ENCODE measurements at regions not wholly inside any gene's neighbourhood (a gene's known extent, or its start where the extent isn't known, plus 50 kb on each side); places are given as distances from the start of the nearest gene placed in this dataset.

GRCh38 chr1:232355162-232356006 is 274.5 kb downstream of the SIPA1L2 start:
- H3K4me3 Mint-ChIP-seq: no peak overlapping the region
- Histone ChIP-seq H3K36me3 (ENCODE audit: control insufficient read depth, insufficient read depth, low read length) (no peaks in the 10 kb centered on the region), H3K9me3 (ENCODE audit: control insufficient read depth, low read length) (peaks cover 4% of the 10 kb centered on the region), H3K9ac (ENCODE audit: extremely low read depth, low read length, poor library complexity, severe bottlenecking) (no peak overlapping the region), H3K4me3 (ENCODE audit: low read length) (no peak overlapping the region), H3K27ac (ENCODE audit: low read depth, low read length) (no peak overlapping the region), H3K27me3 (ENCODE audit: control insufficient read depth, insufficient read depth, low read length, poor library complexity, severe bottlenecking) (peaks cover 22% of the 10 kb centered on the region), H3K4me1 (ENCODE audit: control insufficient read depth, insufficient read depth, low read length) (peaks cover 9% of the 10 kb centered on the region)
- WGBS, 2 experiments (ENCODE audit: insufficient coverage in 1 of 2, insufficient read length in 1 of 2): 90 to 93% methylated on average over 6 to 7 of the region's 7 CpGs
- no peak overlapping the region for H3K27ac Mint-ChIP-seq
- no peak for DNase-seq
- TF ChIP-seq CTCF (conservative IDR thresholded peaks at IDR 0.05): no peak
- H3K36me3 Mint-ChIP-seq (ENCODE audit: low read depth): no peaks in the 10 kb centered on the region
- no peaks in the 10 kb centered on the region for H3K9me3 Mint-ChIP-seq
- peaks cover 20% of the 10 kb centered on the region for H3K4me1 Mint-ChIP-seq
- peaks cover 15% of the 10 kb centered on the region for H3K27me3 Mint-ChIP-seq (ENCODE audit: insufficient read depth)

GRCh38 chr1:232353001-232353400 is 276.9 kb downstream of the SIPA1L2 start:
- H3K27me3 Mint-ChIP-seq (ENCODE audit: insufficient read depth): peaks cover 29% of the 10 kb centered on the region
- H3K4me3 ChIP-seq (ENCODE audit: low read length): no peak overlapping the region
- H3K9me3 Mint-ChIP-seq: no peaks in the 10 kb centered on the region
- no peak overlapping the region for H3K27ac ChIP-seq (ENCODE audit: low read depth, low read length)
- no peak overlapping the region for H3K9ac ChIP-seq (ENCODE audit: extremely low read depth, low read length, poor library complexity, severe bottlenecking)
- DNase-seq: no peak
- 81 to 90% methylated on average over 3 to 4 of the region's 4 CpGs for WGBS, 2 experiments (ENCODE audit: insufficient coverage in 1 of 2, insufficient read length in 1 of 2)
- H3K36me3 Mint-ChIP-seq (ENCODE audit: low read depth): no peaks in the 10 kb centered on the region
- no peaks in the 10 kb centered on the region for H3K36me3 ChIP-seq (ENCODE audit: control insufficient read depth, insufficient read depth, low read length)
- no peak overlapping the region for H3K27ac Mint-ChIP-seq
- peaks cover 9% of the 10 kb centered on the region for H3K4me1 ChIP-seq (ENCODE audit: control insufficient read depth, insufficient read depth, low read length)
- no peaks in the 10 kb centered on the region for H3K9me3 ChIP-seq (ENCODE audit: control insufficient read depth, low read length)
- no peak overlapping the region for H3K4me3 Mint-ChIP-seq
- TF ChIP-seq CTCF (conservative IDR thresholded peaks at IDR 0.05): no peak
- peaks cover 22% of the 10 kb centered on the region for H3K27me3 ChIP-seq (ENCODE audit: control insufficient read depth, insufficient read depth, low read length, poor library complexity, severe bottlenecking)
- H3K4me1 Mint-ChIP-seq: peaks cover 20% of the 10 kb centered on the region

DNA sequence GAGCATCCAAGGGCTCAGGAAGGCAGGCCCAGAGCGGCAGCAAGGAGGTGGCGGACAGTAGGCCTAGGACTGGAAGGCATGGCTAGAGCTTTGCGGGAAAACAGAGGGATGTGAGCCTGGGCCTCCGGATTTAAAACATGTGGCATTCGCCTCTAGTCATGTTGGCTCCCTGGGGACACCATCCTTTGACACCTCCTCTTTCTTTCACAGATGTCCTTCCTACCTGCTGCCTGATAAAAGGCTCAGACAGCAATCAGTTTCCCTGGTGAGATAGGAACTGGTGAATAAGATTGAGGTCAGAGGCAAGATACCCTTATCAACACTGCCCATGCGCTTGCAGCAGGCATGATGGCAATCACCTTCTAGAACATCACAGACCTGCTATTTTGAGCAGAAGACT is 277.6 kb downstream of the SIPA1L2 start:
- no peak for TF ChIP-seq CTCF (conservative IDR thresholded peaks at IDR 0.05)
- no peaks in the 10 kb centered on the region for H3K9me3 Mint-ChIP-seq
- WGBS, 2 experiments (ENCODE audit: insufficient coverage in 1 of 2, insufficient read length in 1 of 2): 56 to 91% methylated on average over 3 to 6 of the region's 6 CpGs

More for the DNA sequence above, 277.6 kb downstream of the SIPA1L2 start:
- no peak overlapping the region for H3K9ac ChIP-seq (ENCODE audit: extremely low read depth, low read length, poor library complexity, severe bottlenecking)
- H3K27me3 ChIP-seq (ENCODE audit: control insufficient read depth, insufficient read depth, low read length, poor library complexity, severe bottlenecking): peaks cover 22% of the 10 kb centered on the region
- no peaks in the 10 kb centered on the region for H3K9me3 ChIP-seq (ENCODE audit: control insufficient read depth, low read length)
- peaks cover 20% of the 10 kb centered on the region for H3K4me1 Mint-ChIP-seq
- H3K4me3 Mint-ChIP-seq: no peak overlapping the region
- H3K36me3 Mint-ChIP-seq (ENCODE audit: low read depth): no peaks in the 10 kb centered on the region
- DNase-seq: peak; percentile 77
- no peak overlapping the region for H3K27ac ChIP-seq (ENCODE audit: low read depth, low read length)
- H3K36me3 ChIP-seq (ENCODE audit: control insufficient read depth, insufficient read depth, low read length): no peaks in the 10 kb centered on the region
- H3K27ac Mint-ChIP-seq: peak overlapping the region; percentile 14
- no peak overlapping the region for H3K4me3 ChIP-seq (ENCODE audit: low read length)
- peaks cover 33% of the 10 kb centered on the region for H3K27me3 Mint-ChIP-seq (ENCODE audit: insufficient read depth)
- H3K4me1 ChIP-seq (ENCODE audit: control insufficient read depth, insufficient read depth, low read length): peaks cover 9% of the 10 kb centered on the region

Data from endodermal cell (in vitro differentiated cells).